PFSK-1 (cell line): ENCODE measurements at regions not wholly inside any gene's neighbourhood (a gene's known extent, or its start where the extent isn't known, plus 50 kb on each side); places are given as distances from the start of the nearest gene placed in this dataset.

ENCODE experiments used
- FOXP2 ChIP-seq: optimal IDR thresholded peaks from 2 replicates; pipeline ENCODE3; 2011; ENCODE audit warnings: borderline replicate concordance, control low read depth, inconsistent platforms; ENCODE audit not compliant: insufficient read depth; ENCODE audit errors: extremely low read length, extremely low read depth
- SIN3A ChIP-seq: IDR thresholded peaks from 2 replicates; pipeline ENCODE4 v1.6.1; 2012; ENCODE audit warnings: mild to moderate bottlenecking, low read length, moderate library complexity, borderline replicate concordance; ENCODE audit not compliant: insufficient read depth
- TAF1 ChIP-seq: IDR thresholded peaks from 2 replicates; pipeline ENCODE4 v1.6.1; 2012; ENCODE audit warnings: low read length, control low read depth, borderline replicate concordance; ENCODE audit not compliant: insufficient read depth

DNA sequence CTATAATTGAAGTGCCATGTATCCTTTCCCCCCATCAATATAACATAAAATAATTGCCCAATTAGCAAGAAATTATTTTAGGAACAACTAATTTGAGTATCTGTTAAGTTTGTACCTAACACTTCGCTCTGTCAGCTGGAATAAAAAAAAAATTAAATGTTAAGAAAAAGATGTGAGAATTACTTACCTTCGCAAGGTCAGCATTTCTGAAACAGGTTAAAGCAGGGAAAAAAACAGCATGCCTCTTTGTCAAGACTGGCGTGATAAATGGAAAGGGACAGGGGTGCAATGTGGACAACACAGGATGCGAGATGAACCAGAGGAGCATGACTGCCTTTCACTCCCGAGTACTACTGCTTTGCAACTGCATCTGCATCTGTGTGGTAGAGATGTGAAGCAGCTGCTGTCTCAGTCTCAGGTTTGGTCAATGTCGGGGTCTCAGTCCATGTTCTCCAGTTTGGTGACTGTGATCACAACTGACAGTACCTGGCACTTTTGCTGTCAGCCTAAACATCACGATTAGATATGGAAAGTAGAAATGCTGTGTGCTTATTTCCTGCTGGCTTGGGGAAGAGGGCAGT, 565.4 kb upstream of the LRRTM1 start:
- TF ChIP-seq FOXP2, result no peak
- no peak for TF ChIP-seq SIN3A
- TF ChIP-seq TAF1, result no peak
